ENCODE measurements at regions not wholly inside any gene's neighbourhood (a gene's known extent, or its start where the extent isn't known, plus 50 kb on each side); places are given as distances from the start of the nearest gene placed in this dataset.
"Not testable (repeated sequence)": the region's sequence is repeated elsewhere in the genome, so short reads cannot be mapped to it uniquely, and the experiment has no call there.

DNA sequence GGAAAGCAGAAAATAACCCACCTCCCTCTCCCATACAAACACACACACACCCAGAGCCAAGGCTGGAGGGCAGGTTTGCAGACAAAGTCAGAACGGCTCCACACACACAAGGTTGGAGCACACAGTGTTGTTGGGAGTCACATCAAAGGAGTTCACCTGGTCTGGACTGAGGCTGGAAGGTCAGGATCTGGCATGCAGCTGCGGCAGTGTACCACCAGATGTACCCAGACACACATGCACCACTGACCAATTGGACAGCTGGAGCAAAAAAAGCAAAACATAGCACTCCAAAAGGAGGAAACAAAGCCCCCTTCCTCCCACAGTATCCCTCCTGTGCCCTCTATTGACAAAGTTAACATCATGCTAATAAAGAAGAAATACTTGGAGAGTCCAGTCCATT lies 94.6 kb upstream of the KIF2A start:
- DNase-seq (ENCODE audit: low read depth), result no peak
- TF ChIP-seq CTCF (IDR thresholded peaks at IDR 0.05; ENCODE audit: low read length, missing control alignments), result no peak
- H3K4me3 ChIP-seq (replicated peaks; ENCODE audit: low read depth, low read length), result no peak overlapping the region

DNA sequence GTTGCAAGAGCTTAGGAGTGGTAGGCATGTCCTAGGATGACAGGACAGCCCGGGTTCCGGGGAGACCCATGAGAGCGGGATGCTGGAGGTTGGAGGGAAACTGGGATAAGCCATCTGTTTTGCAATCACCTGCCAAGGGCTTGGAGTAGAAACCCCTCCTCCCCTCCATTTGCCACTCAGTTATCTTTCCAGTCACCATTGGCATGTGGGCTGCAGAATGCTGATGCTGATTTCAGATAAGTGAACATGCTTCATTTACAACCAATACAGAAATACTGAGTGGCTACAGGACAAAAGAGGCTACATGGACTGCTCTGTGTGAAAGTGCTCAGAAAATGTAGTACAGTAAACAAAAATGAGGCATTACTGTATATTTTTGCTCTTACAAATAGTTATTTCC lies 93.4 kb upstream of the KIF2A start:
- no peak for TF ChIP-seq CTCF (IDR thresholded peaks at IDR 0.05; ENCODE audit: low read length, missing control alignments)
- H3K4me3 ChIP-seq (replicated peaks; ENCODE audit: low read depth, low read length), result no peak overlapping the region
- no peak for DNase-seq (ENCODE audit: low read depth)

- H3K4me3 ChIP-seq (replicated peaks; ENCODE audit: low read depth, low read length), result no peak overlapping the region
- DNase-seq (ENCODE audit: low read depth), result peak; percentile 1
These were observed 91.3 kb upstream of the KIF2A start for GRCh38 chr5:62214701-62215100.

DNA sequence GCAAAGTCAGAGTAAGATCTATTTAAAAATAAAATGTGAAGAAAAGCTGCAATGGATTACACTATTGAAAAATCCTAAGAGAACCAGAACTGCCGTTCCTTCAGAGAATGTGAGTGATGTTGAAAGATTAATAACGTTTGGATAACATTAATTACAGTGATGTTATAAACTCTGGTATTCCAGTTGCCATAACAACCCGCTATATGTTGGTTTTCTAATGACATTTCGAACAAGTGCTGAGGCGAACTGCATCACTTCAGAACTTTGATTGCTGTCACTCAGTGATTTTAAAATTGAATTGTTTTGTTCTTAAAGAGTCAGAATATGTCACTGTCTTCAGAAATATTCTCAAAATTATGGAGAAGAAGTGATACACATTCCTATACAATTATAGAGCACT lies 89.4 kb upstream of the KIF2A start:
- H3K4me3 ChIP-seq (replicated peaks; ENCODE audit: low read depth, low read length); DNase-seq (ENCODE audit: low read depth): not testable (repeated sequence)

More at GRCh38 chr5:62214701-62215100, 91.3 kb upstream of the KIF2A start:
- TF ChIP-seq CTCF (IDR thresholded peaks at IDR 0.05; ENCODE audit: low read length, missing control alignments), result no peak

- H3K4me3 ChIP-seq (replicated peaks; ENCODE audit: low read depth, low read length), result not testable (repeated sequence)
- DNase-seq (ENCODE audit: low read depth), result peak; percentile 7
These were observed 88.9 kb upstream of the KIF2A start for GRCh38 chr5:62217095-62217494.

DNA sequence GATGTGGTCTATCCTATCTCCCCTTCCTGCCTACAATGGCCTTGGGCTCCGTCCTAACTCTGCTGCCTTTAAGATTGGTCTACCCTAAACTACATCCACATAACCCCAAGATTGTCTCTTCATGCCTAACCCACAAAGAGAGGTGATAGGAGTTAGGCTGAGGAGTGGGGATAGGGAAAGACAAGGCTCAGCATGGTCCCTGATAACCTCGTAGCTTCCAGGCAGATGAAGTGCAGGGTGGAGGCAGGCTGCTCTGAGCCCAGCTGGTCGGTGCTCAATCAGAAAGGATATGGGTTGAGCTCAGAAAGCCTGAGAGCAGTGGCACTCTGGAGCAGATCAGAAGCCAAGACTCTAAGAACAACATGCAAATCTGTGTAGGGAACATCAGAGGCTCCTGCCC lies 87.1 kb upstream of the KIF2A start:
- not testable (repeated sequence) for DNase-seq (ENCODE audit: low read depth); H3K4me3 ChIP-seq (replicated peaks; ENCODE audit: low read depth, low read length)

DNA sequence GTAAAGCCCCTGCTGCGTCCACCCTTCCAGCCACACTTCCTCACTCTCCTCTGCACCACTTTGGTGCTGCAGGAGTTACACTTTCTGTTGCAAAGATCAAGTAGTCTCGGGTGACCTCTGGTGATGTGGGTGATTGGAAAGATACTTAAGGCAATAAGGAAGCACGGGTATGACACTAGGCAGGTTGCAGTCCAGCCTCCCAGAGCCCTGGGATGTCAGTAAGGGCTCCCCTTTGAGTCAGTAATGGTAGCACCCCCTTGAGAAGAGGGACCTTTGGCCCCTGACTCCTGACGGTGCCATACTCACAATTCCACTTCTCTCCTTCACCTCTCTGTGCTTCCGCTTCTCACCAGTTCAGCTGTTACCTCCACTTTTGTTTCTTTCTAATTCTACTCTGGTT lies 84.1 kb upstream of the KIF2A start:
- H3K4me3 ChIP-seq (replicated peaks; ENCODE audit: low read depth, low read length); DNase-seq (ENCODE audit: low read depth): not testable (repeated sequence)

GRCh38 chr5:62222305-62222704 lies 83.7 kb upstream of the KIF2A start:
- DNase-seq (ENCODE audit: low read depth), result peak; percentile 18
- not testable (repeated sequence) for H3K4me3 ChIP-seq (replicated peaks; ENCODE audit: low read depth, low read length)

DNA sequence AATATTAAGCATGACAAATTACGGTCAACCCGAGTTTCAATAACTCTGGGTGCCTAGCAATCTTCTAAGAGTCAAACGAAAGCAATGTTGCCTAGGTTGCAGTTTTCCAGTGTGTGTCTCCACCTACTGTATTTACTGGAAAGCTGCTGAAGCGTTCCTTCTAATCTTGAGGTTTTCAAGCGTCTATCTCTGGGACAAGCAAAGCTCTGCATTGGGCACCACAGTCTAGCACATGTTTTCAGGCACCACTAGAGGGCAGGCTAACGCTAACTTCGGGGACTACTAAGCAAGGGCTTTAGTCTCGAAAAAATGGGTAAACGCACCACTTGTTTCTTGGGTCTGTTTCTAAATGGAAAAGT lies 82.7 kb upstream of the KIF2A start:
- peak; percentile 24 for TF ChIP-seq CTCF (IDR thresholded peaks at IDR 0.05; ENCODE audit: low read length, missing control alignments)
- H3K4me3 ChIP-seq (replicated peaks; ENCODE audit: low read depth, low read length); DNase-seq (ENCODE audit: low read depth): not testable (repeated sequence)

GRCh38 chr5:62224987-62225601 lies 80.9 kb upstream of the KIF2A start:
- peak; percentile 6 for DNase-seq (ENCODE audit: low read depth)
- H3K4me3 ChIP-seq (replicated peaks; ENCODE audit: low read depth, low read length), result not testable (repeated sequence)
- peak; percentile 18 for TF ChIP-seq CTCF (IDR thresholded peaks at IDR 0.05; ENCODE audit: low read length, missing control alignments)

GRCh38 chr5:62230876-62231388 lies 75.1 kb upstream of the KIF2A start:
- not testable (repeated sequence) for DNase-seq (ENCODE audit: low read depth); H3K4me3 ChIP-seq (replicated peaks; ENCODE audit: low read depth, low read length)
